GM10248 (cell line): ENCODE measurements at regions not wholly inside any gene's neighbourhood (a gene's known extent, or its start where the extent isn't known, plus 50 kb on each side); places are given as distances from the start of the nearest gene placed in this dataset.

Experiments
- CTCF ChIA-PET: fragments of 300-600 bp; sonication (Branson Sonifier 250); formaldehyde crosslinking; extraction: SDS; loops from one replicate; lab custom pipeline; 2021; ENCODE audit warnings: antibody characterized with exemption; lab: Yijun Ruan, JAX
- POLR2A ChIA-PET: fragments of 350-650 bp; sonication (Branson Sonifier 250); formaldehyde crosslinking; extraction: SDS; loops from one replicate; lab custom pipeline; 2020; ENCODE audit warnings: antibody characterized with exemption; lab: Yijun Ruan, JAX
- DNase-seq: peaks from one replicate; pipeline ENCODE4 v3.0.0; 2012; ENCODE audit errors: extremely low spot score
- TF ChIP-seq, protein P1 (sequence below): IDR thresholded peaks from 2 replicates; pipeline ENCODE4 v1.5.1; 2012; ENCODE audit warnings: mild to moderate bottlenecking, low read depth; ENCODE audit errors: extremely low read depth, missing control alignments, control extremely low read depth

DNA sequence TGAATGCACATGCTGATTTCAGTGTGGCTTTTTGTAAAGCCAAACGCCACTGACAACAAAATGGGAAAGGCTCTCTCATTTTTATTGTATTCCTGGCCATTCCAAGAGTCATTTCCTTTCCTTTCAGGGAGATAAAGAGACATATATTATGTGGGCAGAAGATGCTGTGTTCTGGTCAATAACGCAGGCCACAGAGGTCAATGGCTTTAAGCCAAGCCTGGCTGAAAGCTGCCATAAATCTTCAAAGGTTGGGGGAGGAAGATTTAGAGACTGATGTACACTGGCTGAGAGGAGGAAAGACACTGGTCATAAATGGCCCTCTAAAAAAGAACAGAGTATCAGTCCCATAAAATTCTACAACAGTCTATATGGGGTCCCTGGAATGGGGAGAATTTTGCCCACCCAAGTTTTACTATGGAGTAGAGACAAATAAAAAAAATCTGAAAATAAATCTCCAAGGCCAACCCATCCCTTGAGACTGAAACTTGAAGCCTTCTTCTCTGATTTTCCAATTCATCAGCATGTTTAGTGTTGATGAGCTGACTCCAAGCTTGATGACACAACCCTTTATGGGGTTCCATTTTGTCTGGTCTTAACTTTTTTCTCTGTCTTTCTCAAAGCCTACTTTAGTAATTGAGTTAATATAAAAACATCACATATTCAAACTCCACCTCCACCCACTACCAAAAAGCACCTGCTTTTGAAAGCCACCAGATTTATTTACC lies 152.1 kb upstream of the SLC24A2 start:
- DNase-seq = no peak
- TF ChIP-seq, protein P1, sequence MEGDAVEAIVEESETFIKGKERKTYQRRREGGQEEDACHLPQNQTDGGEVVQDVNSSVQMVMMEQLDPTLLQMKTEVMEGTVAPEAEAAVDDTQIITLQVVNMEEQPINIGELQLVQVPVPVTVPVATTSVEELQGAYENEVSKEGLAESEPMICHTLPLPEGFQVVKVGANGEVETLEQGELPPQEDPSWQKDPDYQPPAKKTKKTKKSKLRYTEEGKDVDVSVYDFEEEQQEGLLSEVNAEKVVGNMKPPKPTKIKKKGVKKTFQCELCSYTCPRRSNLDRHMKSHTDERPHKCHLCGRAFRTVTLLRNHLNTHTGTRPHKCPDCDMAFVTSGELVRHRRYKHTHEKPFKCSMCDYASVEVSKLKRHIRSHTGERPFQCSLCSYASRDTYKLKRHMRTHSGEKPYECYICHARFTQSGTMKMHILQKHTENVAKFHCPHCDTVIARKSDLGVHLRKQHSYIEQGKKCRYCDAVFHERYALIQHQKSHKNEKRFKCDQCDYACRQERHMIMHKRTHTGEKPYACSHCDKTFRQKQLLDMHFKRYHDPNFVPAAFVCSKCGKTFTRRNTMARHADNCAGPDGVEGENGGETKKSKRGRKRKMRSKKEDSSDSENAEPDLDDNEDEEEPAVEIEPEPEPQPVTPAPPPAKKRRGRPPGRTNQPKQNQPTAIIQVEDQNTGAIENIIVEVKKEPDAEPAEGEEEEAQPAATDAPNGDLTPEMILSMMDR = no peak
- POLR2A ChIA-PET = no interaction called here
- CTCF ChIA-PET = interaction anchor here (1.8 kb wide), 1 partner anchor 14 kb away, joined by 4 read pairs; no protein-coding TSS in a partner anchor

DNA sequence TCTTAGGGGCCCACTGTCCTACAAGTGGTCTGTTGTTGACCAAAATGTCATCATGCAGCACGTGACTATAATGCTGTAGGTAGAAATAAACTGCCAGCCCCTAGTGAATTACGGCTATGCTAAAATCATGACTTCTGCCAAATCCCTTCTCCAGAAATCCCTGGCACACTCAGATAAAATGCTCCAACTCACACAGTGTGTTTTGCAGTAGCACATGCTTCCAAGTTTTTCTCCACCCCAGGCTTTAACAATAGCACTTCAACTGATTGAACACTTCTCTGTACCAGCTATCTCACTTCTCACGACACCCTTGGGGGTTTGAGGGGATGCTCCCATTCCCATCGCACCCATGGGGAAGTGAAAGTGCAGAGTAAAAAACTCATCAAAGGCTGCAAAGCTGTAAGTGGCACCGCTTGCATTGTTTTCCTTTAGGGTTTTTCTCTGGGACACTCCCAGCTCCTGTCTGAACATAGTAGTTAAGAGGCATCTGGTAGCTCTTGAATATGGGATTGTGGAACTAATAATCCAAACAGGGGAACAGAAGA lies 151.0 kb upstream of the SLC24A2 start:
- POLR2A ChIA-PET = no interaction called here
- DNase-seq = no peak

DNA sequence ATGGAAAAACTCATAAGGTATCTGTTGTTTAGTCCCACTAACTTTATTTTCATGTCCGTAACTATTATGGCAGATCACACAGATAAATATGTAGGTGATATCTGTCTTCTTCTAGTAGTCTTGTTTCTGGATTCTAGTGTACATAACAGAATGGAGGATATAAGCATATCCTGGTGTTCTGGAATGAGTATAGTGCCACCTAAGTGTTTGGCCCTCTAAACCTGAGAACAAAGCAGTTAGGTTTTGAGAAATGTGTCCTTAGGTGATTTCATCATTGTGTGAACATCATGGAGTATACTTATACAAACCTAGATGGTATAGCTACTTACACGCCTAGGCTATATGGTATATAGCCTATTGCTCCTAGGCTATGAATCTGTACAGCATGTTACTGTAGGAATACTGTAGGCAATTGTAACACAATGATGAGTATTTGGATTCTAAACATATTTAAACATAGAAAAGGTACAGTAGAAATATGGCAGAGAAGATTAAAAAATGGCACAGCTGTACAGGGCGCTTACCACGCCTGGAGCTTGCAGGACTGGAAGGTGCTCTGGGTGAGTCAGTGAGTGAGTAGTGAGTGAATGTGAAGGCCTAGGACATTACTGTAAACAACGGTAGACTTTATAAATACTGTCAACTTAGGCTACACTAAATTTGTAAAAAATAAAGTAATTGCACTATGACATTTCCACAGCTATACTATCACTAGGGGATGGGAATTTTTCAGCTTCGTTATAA lies 150.3 kb upstream of the SLC24A2 start:
- TF ChIP-seq, protein P1 = no peak
- DNase-seq = no peak
- ChIA-PET CTCF (interaction anchor here (1.0 to 1.5 kb wide), 3 partner anchors 9 to 1171 kb away, joined by 3 to 5 read pairs (median 4); no protein-coding TSS in a partner anchor), POLR2A (no interaction called here)

More for the DNA sequence above, 151.0 kb upstream of the SLC24A2 start:
- CTCF ChIA-PET = interaction anchor here (1.0 to 1.5 kb wide), 3 partner anchors 8 to 1170 kb away, joined by 3 to 5 read pairs (median 4); no protein-coding TSS in a partner anchor
- TF ChIP-seq, protein P1 = no peak

DNA sequence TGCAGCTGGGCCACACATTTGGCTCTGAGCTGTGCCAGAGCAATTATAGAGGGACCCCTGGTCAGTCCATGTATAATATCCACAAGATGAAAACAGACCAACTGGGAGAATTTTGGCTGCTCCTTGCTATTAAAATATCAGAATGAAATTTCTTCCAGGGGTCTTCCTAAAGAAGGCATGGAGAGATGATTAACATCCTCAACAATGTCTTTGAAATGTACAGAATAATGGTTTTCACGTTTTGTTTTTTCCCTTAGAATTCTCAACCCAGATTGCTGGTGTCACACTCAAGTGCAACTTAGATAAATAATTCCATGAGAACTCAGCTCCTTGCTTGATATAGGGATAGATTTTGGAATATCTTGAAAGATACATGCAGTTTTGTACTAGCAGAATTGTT lies 148.3 kb upstream of the SLC24A2 start:
- ChIA-PET CTCF (interaction anchor here (1.0 to 1.2 kb wide), 2 partner anchors 10 to 1174 kb away, joined by 4 read pairs; no protein-coding TSS in a partner anchor), POLR2A (no interaction called here)
- TF ChIP-seq, protein P1 = no peak

DNA sequence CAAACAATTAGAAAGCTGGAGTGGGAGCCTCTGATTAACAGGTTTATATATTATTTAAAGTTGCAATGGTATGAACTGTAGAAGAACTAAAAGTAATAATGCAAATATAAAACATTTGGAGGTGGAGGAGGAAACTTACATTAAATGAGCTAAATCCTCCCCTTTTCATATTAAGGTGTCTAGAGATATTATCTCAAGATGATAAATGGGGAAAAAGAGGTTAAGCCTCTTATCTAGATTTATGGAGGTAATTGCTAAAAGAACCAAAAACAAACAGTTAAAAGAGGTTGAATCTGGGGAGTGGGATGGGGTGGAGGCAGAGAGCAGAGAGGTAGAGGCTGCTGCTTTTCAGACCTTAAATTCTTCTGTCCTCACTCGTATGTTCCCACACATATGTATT lies 147.8 kb upstream of the SLC24A2 start:
- DNase-seq = no peak
- ChIA-PET CTCF (interaction anchor here (1.0 to 1.2 kb wide), 2 partner anchors 10 to 1174 kb away, joined by 4 read pairs; no protein-coding TSS in a partner anchor), POLR2A (no interaction called here)
- TF ChIP-seq, protein P1 = no peak

More for the DNA sequence above, 148.3 kb upstream of the SLC24A2 start:
- no peak for DNase-seq

DNA sequence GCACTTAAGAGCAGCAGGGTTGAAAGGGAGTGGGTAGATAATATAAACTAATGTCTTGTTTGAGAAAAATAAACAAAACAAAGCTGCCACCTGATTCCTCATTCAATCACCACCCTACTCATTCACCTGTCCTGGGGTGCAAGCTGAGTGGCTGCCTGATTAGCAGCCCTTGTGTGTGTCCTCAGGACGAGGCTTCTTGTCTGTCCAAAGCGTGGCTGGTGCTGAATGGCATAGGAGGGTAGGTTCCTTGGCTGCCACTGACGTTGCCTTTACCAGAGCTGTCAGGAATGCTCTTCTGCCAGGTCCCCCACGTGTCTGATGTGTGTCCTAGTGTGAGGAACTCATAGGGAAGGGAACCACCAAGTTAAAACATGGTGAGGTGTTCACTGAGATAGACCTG lies 146.6 kb upstream of the SLC24A2 start:
- TF ChIP-seq, protein P1 = no peak
- POLR2A ChIA-PET = no interaction called here
- no peak for DNase-seq
- CTCF ChIA-PET = no interaction called here
